Stimulated activated effector memory CD8-positive, alpha-beta T cell treated with anti-CD3 and anti-CD28 coated beads, Interleukin-12 subunit alpha, Interleukin-12 subunit beta, amount 100 ng/mL, for 72 hours (primary cell): ENCODE measurements at regions not wholly inside any gene's neighbourhood (a gene's known extent, or its start where the extent isn't known, plus 50 kb on each side); places are given as distances from the start of the nearest gene placed in this dataset.

Experiments
- ATAC-seq: fragments of 150-1000 bp; cut with Tn5 transposase; 2 replicates; pipeline ENCODE4 v1.10.0; 2021
- DNase-seq, 2 donors: peaks; one replicate each; pipeline ENCODE4 v3.0.0; 2021 to 2022; ENCODE audit warnings: low spot score in 2 of 2
- H3K27ac Mint-ChIP-seq: one replicate; pipeline ENCODE4 v1.8.0; 2022; ENCODE audit warnings: mild to moderate bottlenecking, mixed read lengths
- H3K36me3 Mint-ChIP-seq: one replicate; pipeline ENCODE4 v1.8.0; 2022; ENCODE audit warnings: mild to moderate bottlenecking, mixed read lengths
- H3K4me1 Mint-ChIP-seq: one replicate; pipeline ENCODE4 v1.8.0; 2022; ENCODE audit warnings: mixed read lengths
- H3K4me3 Mint-ChIP-seq: one replicate; pipeline ENCODE4 v1.8.0; 2022; ENCODE audit warnings: mild to moderate bottlenecking, mixed read lengths
- H3K9me3 Mint-ChIP-seq: one replicate; pipeline ENCODE4 v1.8.0; 2022; ENCODE audit warnings: mixed read lengths

DNA sequence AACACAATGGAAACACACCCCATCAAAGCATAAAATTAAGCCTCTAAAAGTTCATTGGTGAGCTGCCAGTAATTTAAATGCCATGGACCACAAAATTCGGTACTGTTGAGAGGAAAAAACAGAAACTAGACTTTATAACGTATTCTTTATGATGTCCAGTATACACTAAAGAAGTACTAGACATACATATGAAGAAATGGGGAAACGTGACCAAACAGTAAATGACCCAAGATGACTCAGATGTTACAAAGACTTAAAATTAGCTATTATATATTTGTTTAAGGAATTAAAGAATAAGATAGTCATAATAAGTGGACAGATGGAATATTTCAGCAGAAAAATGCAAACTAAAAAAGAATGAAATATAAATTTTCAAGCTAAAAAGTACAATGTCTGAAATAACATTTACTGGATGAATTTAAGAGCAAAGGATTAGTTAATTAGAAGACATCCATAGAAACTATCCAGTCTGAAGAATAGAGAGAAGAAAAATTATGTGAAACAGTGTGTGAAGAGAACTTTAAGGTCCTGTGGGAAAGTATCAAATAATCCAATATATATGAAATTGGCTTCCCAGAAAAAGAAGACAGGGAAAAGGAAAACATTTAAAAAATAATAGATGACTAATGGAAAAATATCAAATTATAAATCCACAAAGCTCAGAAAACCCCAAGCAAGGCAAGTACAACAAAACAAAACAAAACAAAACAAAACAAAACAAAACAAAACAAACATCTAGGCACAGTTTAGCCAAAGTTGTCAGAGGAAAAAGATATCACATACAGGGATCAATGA is 69.4 kb downstream of the SAMD9 start:
- Mint-ChIP-seq H3K27ac (no peak overlapping the region), H3K4me3 (no peak overlapping the region), H3K36me3 (no peaks in the 10 kb centered on the region), H3K4me1 (peaks cover 2% of the 10 kb centered on the region), H3K9me3 (no peaks in the 10 kb centered on the region)
- no peak for DNase-seq
- no peak for ATAC-seq

DNA sequence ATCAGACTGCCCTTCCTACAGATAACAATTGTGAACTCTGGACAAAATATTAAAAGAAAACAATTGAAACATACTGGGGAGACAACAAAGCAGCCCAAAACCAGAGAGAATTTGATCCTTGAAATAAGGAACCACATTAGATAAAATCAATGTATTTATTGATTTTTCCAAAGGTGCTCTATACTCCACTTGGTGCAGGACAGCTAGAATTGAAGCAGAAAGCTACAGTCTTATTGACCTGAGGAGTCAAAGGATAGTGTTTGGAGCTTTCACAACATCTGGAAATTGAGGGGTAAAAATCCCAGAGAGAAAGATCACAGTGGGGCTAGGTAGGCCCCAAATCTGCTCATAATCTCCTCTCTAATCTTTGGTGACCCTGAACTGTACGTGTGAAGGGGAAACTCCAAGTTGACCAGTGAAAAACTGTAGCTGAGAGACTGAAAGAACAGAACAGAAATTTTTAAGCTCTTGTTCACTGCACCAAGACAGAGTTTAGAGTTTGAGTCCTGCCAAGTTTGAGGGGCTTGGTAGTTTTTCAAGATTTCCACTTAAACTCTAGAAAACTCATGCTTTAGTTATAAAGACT is 70.2 kb downstream of the SAMD9 start:
- no peak overlapping the region for H3K27ac Mint-ChIP-seq

DNA sequence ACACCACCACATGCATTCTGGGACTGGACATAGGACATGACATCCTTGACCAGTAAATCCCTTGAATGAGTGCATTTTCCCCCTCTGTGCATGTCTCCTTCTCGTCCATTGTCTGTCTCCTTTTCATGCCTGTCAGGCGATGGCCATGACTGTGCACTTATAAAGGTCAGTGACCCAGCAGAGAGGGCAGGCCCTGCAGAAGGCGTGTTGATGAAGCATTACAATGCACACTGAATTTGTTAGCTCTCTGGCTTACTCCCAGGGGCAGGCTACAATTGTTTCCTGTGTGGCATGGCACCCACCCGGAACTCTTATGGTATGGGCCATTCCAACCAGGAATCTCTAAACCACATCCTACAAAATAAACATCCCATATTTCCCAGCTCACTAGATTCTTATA is 71.1 kb downstream of the SAMD9 start:
- Mint-ChIP-seq H3K27ac (no peak overlapping the region), H3K36me3 (no peaks in the 10 kb centered on the region), H3K9me3 (no peaks in the 10 kb centered on the region), H3K4me3 (no peak overlapping the region), H3K4me1 (no peaks in the 10 kb centered on the region)
- no peak for ATAC-seq
- no peak for DNase-seq

More for the DNA sequence above, 70.2 kb downstream of the SAMD9 start:
- ATAC-seq (no peak), DNase-seq (no peak)
- Mint-ChIP-seq H3K4me1 (no peaks in the 10 kb centered on the region), H3K9me3 (no peaks in the 10 kb centered on the region), H3K36me3 (no peaks in the 10 kb centered on the region), H3K4me3 (no peak overlapping the region)

DNA sequence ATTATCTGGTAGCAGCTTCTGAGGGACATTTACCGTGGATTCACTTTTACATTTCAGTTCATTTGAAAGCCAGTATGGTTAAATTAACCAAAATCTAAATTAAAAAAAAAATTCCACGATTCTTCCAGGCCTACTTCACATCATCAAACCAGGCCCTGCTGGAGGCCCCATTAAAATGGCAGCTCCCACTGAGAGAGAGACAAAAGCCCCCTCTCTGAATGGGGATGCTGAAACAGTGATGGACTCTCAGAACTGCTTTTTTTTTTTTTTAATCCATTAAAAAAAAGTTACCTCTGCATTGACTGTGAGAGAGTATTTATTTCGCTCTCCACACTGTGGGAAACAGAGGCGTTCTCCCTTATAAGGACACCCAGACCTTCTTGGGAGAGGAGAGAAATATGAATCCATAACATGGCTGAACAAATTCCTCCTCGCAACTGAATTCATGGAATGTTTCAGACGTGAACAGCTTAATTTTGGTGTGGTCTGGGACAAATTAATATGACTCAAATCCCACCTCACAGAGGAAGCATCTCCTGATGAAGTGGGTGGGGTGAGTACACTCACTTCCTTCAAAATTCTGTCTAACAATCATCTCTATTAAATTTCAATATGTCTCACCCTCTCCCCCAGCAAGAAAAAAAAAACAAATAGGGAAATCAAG is 73.5 kb downstream of the SAMD9 start:
- H3K27ac Mint-ChIP-seq, result no peak overlapping the region
- no peaks in the 10 kb centered on the region for H3K9me3 Mint-ChIP-seq

DNA sequence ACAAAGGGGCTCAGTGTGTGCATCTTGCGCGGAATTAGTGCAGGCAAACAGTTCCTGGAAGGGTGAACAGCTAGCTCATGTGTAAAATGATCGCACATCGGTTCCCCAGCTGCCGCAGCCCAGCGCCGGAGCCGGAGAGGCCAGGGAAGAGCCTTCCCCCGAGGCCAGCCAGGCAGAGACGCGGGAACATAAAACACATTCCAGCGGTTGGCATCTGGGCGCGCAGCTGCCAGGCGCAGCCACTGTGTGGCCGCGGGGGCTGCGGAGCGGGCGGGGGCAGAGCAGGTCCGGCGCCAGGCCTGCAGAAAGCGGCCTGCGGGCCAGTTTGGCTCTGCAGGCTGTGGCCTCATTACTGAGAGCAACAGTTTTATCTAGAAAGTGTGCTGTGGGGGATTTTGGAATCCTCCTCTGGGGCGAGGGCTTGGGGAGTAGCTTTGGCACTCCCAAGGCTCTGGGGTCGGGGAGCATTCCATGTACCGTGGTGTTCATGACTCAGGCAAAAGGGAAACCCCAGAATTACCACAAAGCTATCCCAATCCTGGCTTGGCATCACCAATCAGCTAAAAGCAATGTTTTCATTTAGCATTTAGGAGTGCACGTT is 74.3 kb downstream of the SAMD9 start:
- ATAC-seq (no peak), DNase-seq (no peak)
- no peaks in the 10 kb centered on the region for H3K4me1 Mint-ChIP-seq
- no peaks in the 10 kb centered on the region for H3K36me3 Mint-ChIP-seq
- no peak overlapping the region for H3K27ac Mint-ChIP-seq
- no peak overlapping the region for H3K4me3 Mint-ChIP-seq
- H3K9me3 Mint-ChIP-seq, result no peaks in the 10 kb centered on the region

More for the DNA sequence above, 73.5 kb downstream of the SAMD9 start:
- no peak overlapping the region for H3K4me3 Mint-ChIP-seq
- ATAC-seq, result no peak
- H3K4me1 Mint-ChIP-seq, result no peaks in the 10 kb centered on the region
- no peak for DNase-seq
- no peaks in the 10 kb centered on the region for H3K36me3 Mint-ChIP-seq

DNA sequence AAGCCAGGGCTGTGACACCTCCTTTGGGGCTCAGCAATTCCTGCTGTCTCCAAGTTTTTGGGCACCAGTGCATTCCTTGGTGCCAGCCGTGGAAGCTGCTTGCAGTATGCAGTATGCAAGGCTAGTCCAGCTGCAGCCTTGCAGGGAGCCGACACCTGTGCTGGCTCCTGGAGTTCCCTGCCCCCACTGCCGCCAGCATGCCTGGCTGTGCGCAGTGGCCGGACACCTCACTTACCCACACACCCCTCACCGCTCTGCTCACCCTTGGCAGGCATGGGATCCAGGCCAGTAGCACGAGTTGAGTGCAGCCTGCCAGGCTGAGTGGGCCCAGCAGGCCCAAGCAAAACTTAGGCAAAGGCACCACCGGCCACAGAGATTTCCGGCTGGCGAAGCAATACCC is 77.4 kb downstream of the SAMD9 start:
- no peak overlapping the region for H3K4me3 Mint-ChIP-seq
- no peaks in the 10 kb centered on the region for H3K9me3 Mint-ChIP-seq
- H3K36me3 Mint-ChIP-seq, result no peaks in the 10 kb centered on the region
- DNase-seq (no peak), ATAC-seq (no peak)
- H3K4me1 Mint-ChIP-seq, result peaks cover 18% of the 10 kb centered on the region
- H3K27ac Mint-ChIP-seq, result no peak overlapping the region

DNA sequence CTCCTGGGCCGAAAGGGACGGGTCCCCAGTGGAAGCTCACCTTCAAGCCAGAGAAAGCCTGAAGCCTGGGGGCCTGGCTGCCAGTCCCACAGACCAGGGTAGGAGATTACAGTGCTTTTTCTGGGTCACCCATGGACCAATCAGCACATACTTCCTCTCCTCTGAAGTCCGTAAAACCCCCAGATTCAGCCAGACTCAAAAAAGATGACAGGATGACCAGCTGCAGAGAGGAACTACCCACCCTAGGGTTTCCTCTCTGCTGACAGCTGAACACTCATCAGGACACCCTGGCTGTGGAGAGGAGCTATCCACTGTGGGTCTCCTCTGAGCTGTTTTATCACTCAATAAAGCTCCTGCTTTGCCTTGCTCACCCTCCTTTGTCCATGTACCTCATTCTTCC is 78.0 kb downstream of the SAMD9 start:
- H3K4me3 Mint-ChIP-seq, result no peak overlapping the region
- no peaks in the 10 kb centered on the region for H3K36me3 Mint-ChIP-seq
- ATAC-seq, result no peak
- peaks cover 18% of the 10 kb centered on the region for H3K4me1 Mint-ChIP-seq
- no peak for DNase-seq
- H3K9me3 Mint-ChIP-seq, result no peaks in the 10 kb centered on the region
- H3K27ac Mint-ChIP-seq, result no peak overlapping the region

DNA sequence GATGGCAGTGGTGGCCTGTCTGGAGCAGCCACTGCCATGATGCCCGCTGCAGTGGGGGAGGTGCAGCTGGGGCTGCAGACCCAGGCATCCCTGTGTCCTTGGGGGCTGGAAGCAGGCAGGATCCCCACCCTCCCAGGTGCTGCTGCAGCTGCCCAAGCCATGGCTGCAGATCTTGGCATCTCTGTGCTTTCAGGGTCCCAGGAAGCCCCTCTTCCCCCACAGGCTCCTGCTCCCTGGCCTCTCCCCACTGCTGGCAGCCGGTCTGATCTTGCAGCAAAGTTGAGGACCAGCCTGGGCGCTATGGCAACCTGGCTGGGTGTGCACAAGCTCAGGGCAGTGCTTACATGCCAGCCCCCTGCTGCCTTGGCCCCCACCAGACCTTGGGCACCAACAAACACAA is 78.5 kb downstream of the SAMD9 start:
- H3K36me3 Mint-ChIP-seq, result no peaks in the 10 kb centered on the region
- peaks cover 18% of the 10 kb centered on the region for H3K4me1 Mint-ChIP-seq
- ATAC-seq, result no peak
- no peak overlapping the region for H3K4me3 Mint-ChIP-seq
- no peak for DNase-seq
- H3K9me3 Mint-ChIP-seq, result no peaks in the 10 kb centered on the region
- H3K27ac Mint-ChIP-seq, result no peak overlapping the region

DNA sequence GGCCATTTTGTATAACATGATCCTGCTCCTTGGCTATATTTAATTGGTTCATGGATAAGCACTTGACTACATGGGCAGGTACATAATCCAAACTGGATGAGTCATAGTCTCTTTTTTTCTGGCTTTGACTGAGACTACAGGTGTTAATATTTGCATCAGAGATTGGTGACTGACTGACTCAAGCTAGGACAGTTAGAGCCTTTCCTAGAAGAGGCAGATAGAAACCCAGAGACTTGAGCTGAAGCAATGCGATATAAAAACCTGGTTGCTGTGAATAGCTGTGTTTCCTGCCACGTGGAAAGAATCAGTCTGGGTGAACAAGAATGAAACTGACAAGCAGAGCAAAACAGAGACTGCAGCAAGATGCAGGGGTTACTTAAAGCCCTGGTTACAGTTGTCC is 81.0 kb downstream of the SAMD9 start:
- Mint-ChIP-seq H3K4me3 (no peak overlapping the region), H3K9me3 (no peaks in the 10 kb centered on the region), H3K36me3 (no peaks in the 10 kb centered on the region), H3K4me1 (peaks cover 18% of the 10 kb centered on the region), H3K27ac (peak overlapping the region; percentile 59)
- DNase-seq (peak; percentile 15 to 74), ATAC-seq (peak; percentile 99)

DNA sequence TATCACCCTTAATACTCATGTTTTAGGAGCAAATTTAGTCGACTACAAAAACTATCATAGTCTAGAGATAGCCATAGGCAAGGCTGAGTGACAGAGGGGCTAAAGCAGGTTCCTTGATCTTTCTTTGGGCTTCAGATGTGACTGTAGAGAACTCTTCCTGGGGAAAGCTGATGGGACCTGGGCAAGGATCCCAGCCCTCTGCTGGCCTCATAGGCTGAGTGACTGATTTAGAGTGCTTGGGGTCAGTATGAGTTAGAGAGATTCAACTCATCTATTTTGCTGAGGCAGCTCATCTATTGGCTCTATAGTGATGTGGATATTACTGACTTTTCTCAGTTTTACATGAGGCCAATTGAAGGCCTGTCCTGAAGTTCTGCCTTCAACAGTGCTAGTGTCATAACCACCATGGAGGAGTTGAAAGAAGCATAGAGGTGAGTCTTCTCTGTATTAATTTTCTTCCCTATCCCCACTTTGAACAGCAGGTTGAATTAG is 81.6 kb downstream of the SAMD9 start:
- no peak for DNase-seq
- no peaks in the 10 kb centered on the region for H3K9me3 Mint-ChIP-seq
- peaks cover 18% of the 10 kb centered on the region for H3K4me1 Mint-ChIP-seq
- peak; percentile 51 for ATAC-seq
- H3K36me3 Mint-ChIP-seq, result no peaks in the 10 kb centered on the region
- peak overlapping the region; percentile 59 for H3K27ac Mint-ChIP-seq
- H3K4me3 Mint-ChIP-seq, result no peak overlapping the region

DNA sequence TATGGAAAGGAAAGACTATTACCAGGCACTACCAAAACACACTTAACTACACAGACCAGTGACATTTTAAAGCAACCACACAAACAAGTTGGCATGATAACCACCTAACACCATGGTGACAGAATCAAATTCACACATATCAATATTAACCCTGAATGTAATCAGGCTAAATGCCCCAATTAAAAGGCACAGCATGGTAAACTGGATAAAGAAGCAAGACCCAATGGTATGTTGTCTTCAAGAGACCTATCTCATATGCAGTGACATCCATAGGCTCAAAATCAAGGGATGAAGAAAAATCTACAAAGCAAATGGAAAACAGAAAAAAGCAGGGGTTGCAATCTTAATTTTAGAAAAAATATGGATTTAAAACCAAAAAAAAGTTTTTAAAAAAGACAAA is 86.0 kb downstream of the SAMD9 start:
- DNase-seq (no peak), ATAC-seq (no peak)
- no peak overlapping the region for H3K4me3 Mint-ChIP-seq
- peaks cover 10% of the 10 kb centered on the region for H3K4me1 Mint-ChIP-seq
- no peak overlapping the region for H3K27ac Mint-ChIP-seq
- peaks cover 3% of the 10 kb centered on the region for H3K9me3 Mint-ChIP-seq
- no peaks in the 10 kb centered on the region for H3K36me3 Mint-ChIP-seq

DNA sequence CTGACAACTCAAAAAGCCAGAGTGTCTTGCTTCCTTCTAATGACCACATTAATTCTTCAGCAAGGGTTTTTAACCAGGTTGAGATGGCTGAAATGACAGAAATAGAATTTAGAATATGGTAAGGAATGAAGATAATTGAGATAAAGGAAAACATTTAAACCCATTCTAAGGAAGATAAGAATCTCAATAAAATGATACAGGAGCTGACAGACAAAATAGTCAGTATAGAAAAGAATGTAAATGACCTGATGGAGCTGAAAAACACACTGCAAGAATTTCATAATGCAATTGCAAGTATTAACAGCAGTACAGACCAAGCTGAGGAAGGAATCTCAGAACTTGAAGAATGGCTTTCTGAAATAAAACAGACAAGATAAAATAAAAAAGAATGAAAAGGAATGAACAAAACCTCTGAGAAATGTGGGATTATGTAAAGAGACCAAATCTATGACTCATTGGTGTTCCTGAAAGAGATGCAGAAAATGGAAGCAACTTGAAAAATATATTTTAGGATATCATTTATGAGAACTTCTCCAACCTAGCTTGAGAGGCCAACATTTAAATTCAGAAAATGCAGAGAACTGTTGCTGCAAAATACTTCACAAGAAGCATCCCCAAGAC is 87.1 kb downstream of the SAMD9 start:
- Mint-ChIP-seq H3K9me3 (peaks cover 3% of the 10 kb centered on the region), H3K4me1 (no peaks in the 10 kb centered on the region), H3K27ac (no peak overlapping the region), H3K36me3 (no peaks in the 10 kb centered on the region), H3K4me3 (no peak overlapping the region)
- no peak for ATAC-seq
- no peak for DNase-seq

DNA sequence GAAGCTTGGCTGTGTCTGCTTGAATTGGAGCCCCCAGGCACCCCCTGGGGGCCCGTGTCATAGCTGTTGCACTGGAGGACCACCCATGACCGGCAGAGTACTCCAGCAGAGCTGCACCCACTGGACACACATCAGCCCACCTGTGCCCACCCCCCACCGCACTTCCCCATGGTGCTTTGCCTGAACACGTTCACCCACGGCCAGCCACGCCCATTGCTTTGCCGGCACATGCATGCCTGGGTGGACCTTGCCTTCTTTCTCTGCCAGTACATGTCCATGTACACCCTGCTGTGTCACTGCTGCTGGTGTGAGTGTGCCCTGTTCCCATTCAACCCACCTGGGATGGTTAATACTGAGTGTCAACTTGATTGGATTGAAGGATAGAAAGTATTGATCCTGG is 88.7 kb downstream of the SAMD9 start:
- peaks cover 3% of the 10 kb centered on the region for H3K9me3 Mint-ChIP-seq
- DNase-seq (no peak), ATAC-seq (no peak)
- no peaks in the 10 kb centered on the region for H3K4me1 Mint-ChIP-seq
- H3K4me3 Mint-ChIP-seq, result no peak overlapping the region
- no peaks in the 10 kb centered on the region for H3K36me3 Mint-ChIP-seq
- peak overlapping the region; percentile 33 for H3K27ac Mint-ChIP-seq

DNA sequence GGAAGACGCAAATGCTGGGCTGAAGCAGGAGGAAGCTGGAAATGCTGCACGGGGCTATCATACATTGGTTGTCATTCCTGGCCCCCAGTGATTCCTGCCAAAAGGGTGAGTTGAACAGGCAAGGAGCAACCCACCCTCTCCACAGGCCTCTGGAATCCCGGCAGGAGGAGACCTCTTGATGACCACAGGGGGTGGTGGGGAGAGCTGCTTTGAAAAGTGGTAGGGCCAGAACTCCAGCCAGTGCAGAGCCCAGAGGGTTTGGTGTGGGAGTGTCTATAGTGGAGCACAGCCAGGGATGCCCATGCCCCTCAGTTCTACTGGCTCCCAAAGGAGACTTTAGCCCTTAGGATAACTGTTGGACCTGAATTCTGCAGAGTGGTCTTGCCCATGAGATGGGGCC is 89.2 kb downstream of the SAMD9 start:
- H3K4me3 Mint-ChIP-seq, result no peak overlapping the region
- ATAC-seq (no peak), DNase-seq (no peak)
- H3K27ac Mint-ChIP-seq, result no peak overlapping the region
- H3K36me3 Mint-ChIP-seq, result no peaks in the 10 kb centered on the region
- peaks cover 3% of the 10 kb centered on the region for H3K9me3 Mint-ChIP-seq
- H3K4me1 Mint-ChIP-seq, result no peaks in the 10 kb centered on the region

DNA sequence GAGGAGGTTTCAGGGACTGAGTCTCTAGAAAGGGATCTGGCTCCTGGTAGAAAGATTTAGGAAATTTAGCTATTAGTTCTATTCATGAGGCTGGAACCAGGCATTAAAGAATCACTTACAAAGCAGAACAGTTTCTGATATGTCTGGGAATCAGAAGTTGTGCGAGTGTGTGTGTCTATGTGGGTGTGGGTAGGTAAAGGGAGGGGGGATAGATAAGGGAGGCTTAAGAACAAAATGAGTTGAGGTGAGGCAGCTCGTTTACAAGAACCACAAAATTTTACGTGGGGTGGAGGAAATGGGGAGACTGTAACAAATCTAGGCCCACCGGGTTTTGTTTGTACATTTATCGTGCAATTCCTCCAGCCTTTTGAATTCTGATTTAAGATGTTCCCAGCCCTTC is 90.7 kb downstream of the SAMD9 start:
- Mint-ChIP-seq H3K4me3 (no peak overlapping the region), H3K9me3 (peaks cover 3% of the 10 kb centered on the region), H3K4me1 (no peaks in the 10 kb centered on the region), H3K36me3 (no peaks in the 10 kb centered on the region), H3K27ac (no peak overlapping the region)
- ATAC-seq (no peak), DNase-seq (no peak)
